ENCODE measurements at regions not wholly inside any gene's neighbourhood (a gene's known extent, or its start where the extent isn't known, plus 50 kb on each side); places are given as distances from the start of the nearest gene placed in this dataset.

DNA sequence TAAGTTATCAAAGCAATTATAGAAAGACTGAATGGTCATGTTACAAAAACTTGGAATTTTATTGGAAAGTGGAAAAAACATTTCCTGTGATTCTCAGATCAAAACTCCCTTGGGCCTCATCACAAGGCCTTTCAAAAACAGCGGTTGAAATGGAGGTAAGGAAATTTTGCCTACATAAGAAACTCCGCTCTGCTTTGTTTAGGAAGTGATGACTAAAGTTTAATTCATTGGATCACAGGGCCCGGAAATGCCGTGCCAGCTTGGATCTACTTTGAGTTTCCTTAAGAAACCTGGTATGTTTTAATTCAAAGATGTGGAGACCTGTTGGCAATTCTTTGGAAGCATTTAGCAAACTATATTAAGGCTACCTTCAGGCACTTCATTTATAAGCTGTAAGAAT, 143.9 kb upstream of the MME start:
- Histone ChIP-seq H3K9me3 (ENCODE audit: control insufficient read depth in 4 of 4, insufficient read depth in 3 of 4, low read length in 3 of 4) (peaks cover 0 to 6% (median under 1%) of the 10 kb centered on the region in 4 donors), H3K9ac (ENCODE audit: insufficient read depth in 1 of 2, low read length in 2 of 2) (no peak overlapping the region), H3K36me3 (ENCODE audit: control insufficient read depth in 4 of 4, insufficient read depth in 4 of 4, low read length in 4 of 4) (no peaks in the 10 kb centered on the region), H3K27me3 (ENCODE audit: control insufficient read depth in 3 of 3, insufficient read depth in 3 of 3, low read length in 2 of 3) (no peaks in the 10 kb centered on the region), H3K27ac (ENCODE audit: low read depth in 1 of 2, low read length in 1 of 2) (no peak overlapping the region), H3K4me3 (no peak overlapping the region), H3K4me1 (ENCODE audit: control insufficient read depth in 5 of 5, insufficient read depth in 5 of 5, low read length in 5 of 5) (peaks cover 0 to 2% (median 0%) of the 10 kb centered on the region in 5 donors)
- TF ChIP-seq, protein P1, sequence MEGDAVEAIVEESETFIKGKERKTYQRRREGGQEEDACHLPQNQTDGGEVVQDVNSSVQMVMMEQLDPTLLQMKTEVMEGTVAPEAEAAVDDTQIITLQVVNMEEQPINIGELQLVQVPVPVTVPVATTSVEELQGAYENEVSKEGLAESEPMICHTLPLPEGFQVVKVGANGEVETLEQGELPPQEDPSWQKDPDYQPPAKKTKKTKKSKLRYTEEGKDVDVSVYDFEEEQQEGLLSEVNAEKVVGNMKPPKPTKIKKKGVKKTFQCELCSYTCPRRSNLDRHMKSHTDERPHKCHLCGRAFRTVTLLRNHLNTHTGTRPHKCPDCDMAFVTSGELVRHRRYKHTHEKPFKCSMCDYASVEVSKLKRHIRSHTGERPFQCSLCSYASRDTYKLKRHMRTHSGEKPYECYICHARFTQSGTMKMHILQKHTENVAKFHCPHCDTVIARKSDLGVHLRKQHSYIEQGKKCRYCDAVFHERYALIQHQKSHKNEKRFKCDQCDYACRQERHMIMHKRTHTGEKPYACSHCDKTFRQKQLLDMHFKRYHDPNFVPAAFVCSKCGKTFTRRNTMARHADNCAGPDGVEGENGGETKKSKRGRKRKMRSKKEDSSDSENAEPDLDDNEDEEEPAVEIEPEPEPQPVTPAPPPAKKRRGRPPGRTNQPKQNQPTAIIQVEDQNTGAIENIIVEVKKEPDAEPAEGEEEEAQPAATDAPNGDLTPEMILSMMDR (IDR thresholded peaks at IDR 0.05; ENCODE audit: control extremely low read depth, extremely low read depth), result no peak
- WGBS, 2 donors, result 79 to 99% methylated on average over 4 of the region's 4 CpGs
- DNase-seq, result no peak
- ATAC-seq (ENCODE audit: insufficient read depth, low FRiP score), result no peak

DNA sequence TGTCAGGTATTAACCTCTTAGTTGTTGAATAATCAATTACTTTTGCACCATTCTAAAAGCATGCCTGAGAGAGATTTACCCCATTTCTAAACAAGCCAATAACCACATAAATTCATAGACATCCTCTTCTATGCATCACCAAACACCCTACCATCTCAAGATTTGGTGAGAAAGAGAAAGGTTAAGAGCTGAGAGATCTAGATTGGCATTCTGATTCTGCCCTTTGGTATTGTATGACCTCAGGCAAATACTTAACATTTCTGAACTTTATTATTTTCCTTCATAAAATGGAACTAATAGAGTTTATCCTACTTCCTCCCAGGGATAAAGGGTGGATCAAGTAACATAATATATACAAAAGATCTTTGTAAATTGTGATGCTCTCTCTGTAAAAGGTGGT, 146.5 kb upstream of the MME start:
- Histone ChIP-seq H3K27me3 (ENCODE audit: control insufficient read depth in 3 of 3, insufficient read depth in 3 of 3, low read length in 2 of 3) (no peaks in the 10 kb centered on the region), H3K4me3 (no peak overlapping the region), H3K36me3 (ENCODE audit: control insufficient read depth in 4 of 4, insufficient read depth in 4 of 4, low read length in 4 of 4) (no peaks in the 10 kb centered on the region), H3K9ac (ENCODE audit: insufficient read depth in 1 of 2, low read length in 2 of 2) (no peak overlapping the region), H3K4me1 (ENCODE audit: control insufficient read depth in 5 of 5, insufficient read depth in 5 of 5, low read length in 5 of 5) (peaks cover 0 to 2% (median 0%) of the 10 kb centered on the region in 5 donors), H3K9me3 (ENCODE audit: control insufficient read depth in 4 of 4, insufficient read depth in 3 of 4, low read length in 3 of 4) (no peaks in the 10 kb centered on the region), H3K27ac (ENCODE audit: low read depth in 1 of 2, low read length in 1 of 2) (no peak overlapping the region)
- DNase-seq (no peak), ATAC-seq (ENCODE audit: insufficient read depth, low FRiP score) (no peak)
- TF ChIP-seq, protein P1 (IDR thresholded peaks at IDR 0.05; ENCODE audit: control extremely low read depth, extremely low read depth), result no peak

DNA sequence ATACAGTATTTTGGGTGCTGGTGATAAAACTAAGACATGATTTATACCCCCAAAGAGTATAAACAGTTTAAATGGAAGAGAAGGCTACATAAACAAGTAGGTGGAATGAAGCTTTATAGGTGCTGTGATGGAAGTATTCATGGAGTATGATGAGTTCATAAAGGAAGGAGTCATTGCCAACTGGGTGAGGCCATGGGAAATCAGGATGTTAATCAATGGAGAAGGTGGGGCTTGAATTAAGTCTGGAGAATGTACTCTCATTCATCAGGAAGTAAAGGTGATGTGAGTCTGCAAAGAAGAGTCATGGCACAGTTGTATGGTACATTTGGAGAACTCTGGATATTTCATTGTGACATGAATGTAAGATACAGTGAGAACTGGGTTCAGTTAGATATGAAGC, 147.5 kb upstream of the MME start:
- TF ChIP-seq, protein P1 (IDR thresholded peaks at IDR 0.05; ENCODE audit: control extremely low read depth, extremely low read depth), result no peak
- H3K36me3 ChIP-seq (ENCODE audit: control insufficient read depth in 4 of 4, insufficient read depth in 4 of 4, low read length in 4 of 4), result no peaks in the 10 kb centered on the region
- H3K27me3 ChIP-seq (ENCODE audit: control insufficient read depth in 3 of 3, insufficient read depth in 3 of 3, low read length in 2 of 3), result no peaks in the 10 kb centered on the region
- no peak overlapping the region for H3K9ac ChIP-seq (ENCODE audit: insufficient read depth in 1 of 2, low read length in 2 of 2)
- no peak overlapping the region for H3K4me3 ChIP-seq
- H3K27ac ChIP-seq (ENCODE audit: low read depth in 1 of 2, low read length in 1 of 2), result no peak overlapping the region
- H3K9me3 ChIP-seq (ENCODE audit: control insufficient read depth in 4 of 4, insufficient read depth in 3 of 4, low read length in 3 of 4), result no peaks in the 10 kb centered on the region
- peaks cover 0 to 2% (median 0%) of the 10 kb centered on the region in 5 donors for H3K4me1 ChIP-seq (ENCODE audit: control insufficient read depth in 5 of 5, insufficient read depth in 5 of 5, low read length in 5 of 5)
- DNase-seq (no peak), ATAC-seq (ENCODE audit: insufficient read depth, low FRiP score) (no peak)

DNA sequence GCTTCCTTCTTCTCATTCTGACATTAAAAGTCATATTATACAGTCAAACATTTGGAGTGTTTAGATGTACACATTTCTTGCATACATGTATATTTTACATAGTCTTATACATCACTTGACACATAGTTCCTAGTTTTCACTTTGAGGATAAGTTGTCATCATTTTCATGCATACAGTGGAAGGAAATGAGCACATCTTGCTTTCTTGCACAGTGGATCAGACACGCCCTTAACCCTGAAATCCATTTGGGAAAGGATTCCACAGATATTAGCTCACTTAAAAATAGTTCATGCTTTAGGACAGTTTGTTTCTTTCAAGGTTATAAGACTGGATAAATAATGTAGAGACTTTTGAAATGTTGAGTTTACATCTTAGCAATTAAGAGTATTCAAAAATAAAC, 148.6 kb upstream of the MME start:
- 63 to 71% methylated on average over 1 of the region's 1 CpG for WGBS, 2 donors
- TF ChIP-seq, protein P1 (IDR thresholded peaks at IDR 0.05; ENCODE audit: control extremely low read depth, extremely low read depth), result no peak
- Histone ChIP-seq H3K4me1 (ENCODE audit: control insufficient read depth in 5 of 5, insufficient read depth in 5 of 5, low read length in 5 of 5) (peaks cover 0 to 2% (median 0%) of the 10 kb centered on the region in 5 donors), H3K9me3 (ENCODE audit: control insufficient read depth in 4 of 4, insufficient read depth in 3 of 4, low read length in 3 of 4) (no peaks in the 10 kb centered on the region), H3K36me3 (ENCODE audit: control insufficient read depth in 4 of 4, insufficient read depth in 4 of 4, low read length in 4 of 4) (no peaks in the 10 kb centered on the region), H3K9ac (ENCODE audit: insufficient read depth in 1 of 2, low read length in 2 of 2) (no peak overlapping the region), H3K4me3 (no peak overlapping the region), H3K27me3 (ENCODE audit: control insufficient read depth in 3 of 3, insufficient read depth in 3 of 3, low read length in 2 of 3) (no peaks in the 10 kb centered on the region), H3K27ac (ENCODE audit: low read depth in 1 of 2, low read length in 1 of 2) (no peak overlapping the region)
- DNase-seq, result no peak
- no peak for ATAC-seq (ENCODE audit: insufficient read depth, low FRiP score)
